T follicular helper cell (primary cell): ENCODE measurements at regions not wholly inside any gene's neighbourhood (a gene's known extent, or its start where the extent isn't known, plus 50 kb on each side); places are given as distances from the start of the nearest gene placed in this dataset.

ENCODE experiments used
- DNase-seq: peaks from one replicate; pipeline ENCODE4 v3.0.0-alpha.2; 2020; ENCODE audit warnings: low read depth

DNA sequence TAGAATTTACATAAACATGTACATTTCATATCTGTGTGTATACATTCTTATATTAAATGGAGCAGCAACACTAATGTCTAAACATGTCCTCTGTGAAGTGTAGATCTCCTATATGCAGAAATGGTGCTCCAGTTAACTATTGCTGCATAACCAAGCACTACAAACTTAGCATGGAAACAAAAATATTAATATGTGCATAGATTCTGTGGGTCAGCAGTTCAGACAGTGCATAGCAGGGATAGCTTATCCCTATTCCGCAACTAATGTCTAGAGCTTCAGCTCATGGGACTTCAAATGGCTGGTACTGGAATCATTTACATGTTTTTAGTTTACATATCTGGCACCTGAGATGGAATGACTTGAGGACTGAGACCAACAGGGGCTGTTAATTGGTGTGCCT is 652.1 kb downstream of the TLE4 start:
- no peak for DNase-seq

DNA sequence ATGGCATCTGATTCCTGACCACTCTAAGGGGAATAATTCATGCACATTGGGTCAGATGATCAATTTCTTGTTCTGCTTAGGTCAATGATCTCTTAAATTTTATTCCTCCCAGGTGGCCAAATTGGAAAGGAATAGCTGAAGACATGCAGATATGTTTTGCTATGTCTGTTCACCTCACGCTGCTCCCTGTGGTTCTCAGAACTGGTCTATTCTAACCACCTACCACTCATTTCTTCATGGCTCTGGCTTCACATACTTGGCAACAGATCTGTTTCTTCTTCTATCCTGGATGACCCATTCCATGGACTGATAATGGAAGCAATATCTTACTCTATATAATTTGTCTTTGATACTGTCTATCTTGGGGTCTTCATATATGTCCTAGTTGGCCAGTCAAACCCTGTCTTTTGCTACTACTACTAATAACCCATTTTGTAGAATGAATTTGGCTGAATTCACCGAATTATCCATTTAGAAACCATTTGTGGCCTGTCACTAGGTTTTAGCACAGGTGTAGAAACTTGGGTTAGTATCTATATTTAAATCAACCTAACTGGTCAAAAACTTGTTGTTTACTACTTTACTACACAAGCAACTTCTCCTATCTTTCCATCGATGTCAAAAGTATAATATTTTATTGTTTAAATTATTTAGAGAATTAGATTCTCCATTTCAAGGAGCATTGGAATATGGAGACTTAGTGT is 650.9 kb downstream of the TLE4 start:
- no peak for DNase-seq

DNA sequence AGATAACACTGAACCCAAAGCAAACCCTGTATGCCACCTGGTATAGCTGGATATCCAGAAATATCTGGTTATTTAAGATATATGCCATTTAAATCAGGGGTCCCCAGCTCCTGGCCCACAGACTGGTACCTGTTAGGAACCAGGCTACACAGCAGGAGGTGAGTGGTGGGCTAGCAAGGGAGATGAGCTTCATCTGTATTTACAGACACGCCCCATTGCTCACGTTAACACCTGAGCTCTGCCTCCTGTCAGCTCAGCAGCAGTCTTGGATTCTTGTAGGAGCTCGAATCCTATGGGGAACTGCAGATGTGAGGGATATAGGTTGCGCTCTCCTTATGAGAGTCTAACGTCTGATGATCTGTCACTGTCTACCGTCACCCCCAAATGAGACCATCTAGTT is 646.6 kb downstream of the TLE4 start:
- no peak for DNase-seq

DNA sequence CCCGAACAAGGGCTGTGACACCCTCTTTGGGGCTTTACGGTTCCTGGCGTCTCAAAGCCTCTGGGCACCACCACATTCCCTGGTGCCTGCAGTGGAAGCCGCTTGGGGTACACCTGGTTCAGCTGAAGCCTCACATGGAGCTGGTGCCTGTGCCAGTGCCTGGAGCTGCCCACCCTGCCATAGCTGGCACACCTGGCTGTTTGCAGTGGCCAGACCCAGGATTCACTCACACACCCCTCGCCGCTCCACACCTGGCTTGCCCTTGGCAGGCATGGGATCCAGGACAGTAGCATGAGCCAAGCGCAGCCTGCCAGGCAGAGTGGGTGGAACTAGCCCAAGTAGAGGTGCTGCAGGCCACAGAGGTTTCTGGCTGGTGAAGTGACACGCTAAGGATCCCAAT is 641.8 kb downstream of the TLE4 start:
- no peak for DNase-seq

DNA sequence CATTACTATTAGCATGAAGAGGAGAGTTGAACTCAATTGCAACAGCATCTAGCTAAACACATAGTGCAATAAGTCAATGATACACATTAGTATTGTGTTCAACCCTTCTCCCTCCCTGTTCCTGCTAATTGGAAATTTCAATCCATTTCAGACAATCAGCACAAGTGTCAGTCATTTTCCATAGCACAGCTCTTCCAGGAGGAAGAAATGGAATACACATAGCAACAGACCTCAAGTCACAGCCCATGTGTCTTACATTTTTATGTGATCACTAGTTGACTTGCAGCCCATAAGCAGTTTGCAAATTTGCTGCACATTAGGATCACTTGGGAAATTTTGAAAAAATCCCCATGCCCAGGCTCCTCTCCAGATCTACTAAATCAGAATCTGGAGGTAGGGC is 636.9 kb downstream of the TLE4 start:
- DNase-seq, result no peak

DNA sequence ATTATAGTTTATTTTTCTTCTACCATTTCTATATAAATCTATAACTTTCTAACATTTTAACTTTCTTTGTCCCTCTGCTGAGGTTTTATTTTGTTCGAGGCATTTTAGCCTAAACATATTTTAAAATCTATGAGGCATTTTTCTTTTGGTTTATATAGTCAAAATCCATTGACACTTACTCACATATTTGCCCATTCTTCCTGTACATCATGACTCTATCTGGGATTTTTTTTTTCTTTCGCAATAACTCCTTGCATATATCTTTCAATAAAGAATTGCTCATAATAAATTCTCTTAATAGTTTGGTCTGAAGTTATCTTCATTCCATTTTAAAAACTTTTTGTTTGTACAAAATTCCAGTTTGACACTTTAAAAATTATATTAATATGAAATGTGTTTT is 632.3 kb downstream of the TLE4 start:
- DNase-seq, result no peak

DNA sequence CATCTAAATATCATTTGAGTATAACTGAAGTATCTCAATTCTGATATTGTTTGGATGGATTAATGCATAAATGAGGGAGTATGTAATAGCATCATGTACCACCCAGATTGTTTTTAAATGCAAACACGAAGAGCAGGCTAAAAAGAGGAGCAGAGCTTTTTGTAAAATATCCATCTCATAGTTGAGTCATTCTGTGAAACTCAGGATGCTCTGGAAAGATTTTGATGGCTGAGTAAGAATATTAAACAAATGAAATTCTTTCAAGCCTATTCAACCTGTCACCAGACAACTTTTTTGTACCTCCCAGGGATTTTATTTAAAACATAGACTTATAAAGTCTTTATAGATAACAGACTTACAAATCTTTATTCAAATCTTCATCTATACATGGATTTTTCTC is 625.9 kb downstream of the TLE4 start:
- no peak for DNase-seq

DNA sequence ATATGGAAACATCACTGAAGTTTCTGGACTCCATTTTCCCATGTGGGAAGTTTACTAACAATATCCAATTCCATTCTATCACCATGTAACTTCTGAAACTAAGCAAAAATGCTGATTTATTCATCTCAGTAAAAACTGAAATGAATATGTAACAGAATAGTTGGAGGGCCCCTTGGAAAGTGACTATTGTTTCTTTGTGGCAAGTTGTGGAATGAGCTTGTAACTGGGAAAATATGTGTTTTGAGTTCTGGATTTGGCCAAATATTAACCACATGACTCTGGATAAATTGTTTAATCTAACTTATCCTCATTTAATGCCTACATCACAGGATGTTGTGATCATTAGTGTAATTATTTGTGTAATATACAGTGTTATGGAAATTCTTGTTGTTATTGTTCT is 619.3 kb downstream of the TLE4 start:
- DNase-seq, result no peak

DNA sequence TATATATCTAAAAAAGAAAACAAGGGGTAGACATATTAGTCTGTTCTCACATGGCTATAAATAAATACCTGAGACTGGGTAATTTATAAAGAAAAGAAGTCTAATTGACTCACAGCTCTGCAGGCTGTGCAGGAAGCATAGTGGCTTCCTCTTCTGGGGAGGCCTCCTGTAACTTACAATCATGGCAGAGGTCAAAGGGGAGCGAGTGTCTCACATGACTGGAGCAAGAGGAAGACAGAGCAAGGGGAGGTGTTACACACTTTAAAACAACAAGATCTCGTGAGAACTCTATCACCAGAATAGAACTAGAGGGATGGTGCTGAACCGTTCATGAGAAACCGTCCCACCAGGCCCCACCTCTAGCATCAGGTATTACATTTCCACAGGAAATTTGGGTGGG is 616.8 kb downstream of the TLE4 start:
- DNase-seq, result no peak

DNA sequence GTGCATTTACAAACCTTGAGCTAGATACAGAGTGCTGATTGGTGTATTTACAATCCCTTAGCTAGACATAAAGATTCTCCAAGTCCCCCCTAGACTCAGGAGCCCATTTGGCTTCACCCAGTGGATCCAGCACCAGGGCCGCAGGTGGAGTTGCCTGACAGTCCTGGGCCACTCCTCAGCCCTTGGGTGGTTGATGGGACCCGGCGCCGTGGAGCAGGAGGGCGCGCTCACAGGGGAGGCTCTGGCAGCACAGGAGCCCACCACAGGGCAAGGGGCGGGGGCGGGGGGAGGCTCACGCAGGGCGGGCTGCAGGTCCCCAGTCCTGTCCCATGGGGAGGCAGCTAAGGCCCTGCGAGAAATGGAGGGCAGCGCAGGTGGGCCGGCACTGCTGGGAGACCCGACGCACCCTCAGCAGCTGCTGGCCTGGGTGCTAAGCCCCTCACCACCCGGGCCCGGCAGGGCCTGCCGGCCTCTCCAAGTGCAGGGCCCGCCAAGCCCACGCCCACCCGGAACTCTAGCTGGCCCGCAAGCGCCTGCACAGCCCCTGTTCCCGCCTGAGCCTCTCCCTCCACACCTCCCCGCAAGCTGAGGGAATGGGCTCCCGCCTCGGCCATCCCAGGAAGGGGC is 613.5 kb downstream of the TLE4 start:
- DNase-seq, result no peak

DNA sequence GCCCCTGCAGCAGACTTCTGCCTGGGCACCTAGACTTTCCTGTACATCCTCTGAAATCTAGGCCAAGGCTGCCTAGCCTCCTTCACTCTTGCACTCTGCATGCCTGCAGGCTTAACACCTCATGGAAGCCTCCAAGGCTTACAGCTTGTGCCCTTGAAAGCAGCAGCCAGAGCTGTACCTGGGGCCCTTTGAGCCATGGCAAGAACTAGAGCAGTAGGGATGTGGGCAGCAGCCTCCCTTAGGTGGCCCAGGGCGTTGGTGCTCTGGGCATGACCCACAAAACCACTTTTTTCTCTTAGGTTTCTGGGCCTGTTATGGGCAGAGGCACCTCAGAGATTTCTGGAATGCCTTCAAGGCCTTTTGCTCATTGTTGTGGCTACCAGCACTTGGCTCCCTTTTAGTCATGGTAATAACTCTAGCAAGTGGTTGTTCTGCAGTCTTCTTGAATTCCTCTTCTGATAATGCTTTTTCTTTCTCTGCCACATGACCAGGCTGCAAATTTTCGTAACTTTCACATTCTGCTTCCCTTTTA is 606.2 kb downstream of the TLE4 start:
- no peak for DNase-seq

DNA sequence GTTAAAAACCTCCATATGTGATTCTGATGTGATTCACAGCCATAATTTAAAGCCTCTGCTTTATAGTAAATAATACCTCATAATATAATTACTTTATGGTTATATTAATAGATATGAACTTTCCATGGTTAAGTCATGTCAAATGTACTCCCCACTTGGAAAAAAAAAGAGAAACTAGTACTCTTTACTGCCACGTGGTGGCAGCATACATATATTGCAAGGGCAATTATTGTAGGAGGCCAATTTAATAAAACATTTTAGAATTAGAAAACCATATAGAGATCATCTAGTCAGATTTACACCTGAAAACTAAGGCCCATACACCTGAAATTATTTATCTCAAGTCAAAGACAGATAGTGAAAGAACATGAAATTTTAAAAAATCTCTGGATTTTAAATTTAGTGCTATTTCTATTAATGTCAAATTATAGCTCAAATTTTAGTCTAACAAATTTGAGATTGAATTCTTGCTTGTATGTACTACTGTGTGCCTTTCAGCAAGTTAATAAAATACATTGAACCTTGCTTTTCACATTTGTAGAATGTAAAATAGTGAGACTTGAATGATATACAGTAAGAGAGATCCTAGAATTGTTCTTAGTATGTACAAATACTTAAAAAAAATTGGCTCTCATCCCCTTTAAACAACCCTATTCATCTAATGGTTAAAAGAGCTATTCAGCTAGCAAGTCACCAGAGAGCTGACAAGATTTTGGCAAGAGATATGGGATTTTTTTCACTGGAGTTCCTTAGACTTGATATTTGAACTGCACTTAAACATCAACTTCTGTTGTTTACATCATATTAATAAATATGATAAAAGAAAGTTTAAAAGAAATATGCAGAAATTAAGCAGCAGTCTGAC is 603.8 kb downstream of the TLE4 start:
- DNase-seq, result no peak

DNA sequence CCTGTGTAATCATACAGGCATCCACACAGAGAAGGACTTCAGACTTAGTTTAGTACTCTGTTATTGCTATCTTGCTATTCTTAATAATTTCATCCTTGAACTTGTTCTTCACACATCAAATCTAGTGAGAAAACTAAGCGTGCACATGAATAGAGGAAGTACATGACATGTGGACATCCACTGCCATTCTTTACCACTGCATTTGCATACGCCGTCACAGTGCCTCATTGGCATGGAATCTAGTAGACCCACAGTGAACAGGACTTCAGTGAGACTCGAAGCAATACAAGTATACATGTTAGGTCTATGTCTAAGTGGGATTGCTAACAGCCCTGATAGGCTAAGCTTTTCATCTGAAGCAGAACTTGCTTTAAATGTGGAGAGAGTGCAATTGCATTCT is 592.1 kb downstream of the TLE4 start:
- DNase-seq, result no peak

DNA sequence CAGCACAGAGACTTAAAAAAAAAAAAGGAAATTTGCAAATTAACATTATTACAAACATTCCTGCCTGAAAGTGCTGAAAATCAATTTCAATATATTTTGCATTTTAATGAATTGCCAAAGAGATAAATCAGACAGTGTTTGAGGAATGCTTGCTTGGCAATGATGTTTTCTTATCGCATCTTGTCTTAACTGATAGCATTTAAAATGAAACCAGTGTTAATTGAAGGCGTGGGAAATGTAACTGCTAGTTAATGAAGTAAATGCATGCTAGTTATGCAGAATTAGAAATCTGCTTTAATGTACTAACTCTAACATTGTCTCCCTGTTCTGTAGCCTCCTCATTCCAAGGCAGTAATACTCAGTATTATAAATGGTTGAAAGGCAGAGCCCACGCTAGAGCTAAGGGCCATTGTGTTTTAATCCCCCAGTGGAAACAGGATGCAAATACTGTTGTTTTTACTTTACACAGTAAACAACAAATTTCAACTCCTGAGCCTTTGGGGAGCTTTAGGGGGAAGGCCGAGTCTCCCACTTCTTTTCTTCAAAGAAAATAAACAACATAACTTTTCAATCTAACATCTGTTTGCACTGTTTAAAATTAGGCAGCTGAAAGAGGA is 586.9 kb downstream of the TLE4 start:
- DNase-seq, result no peak

DNA sequence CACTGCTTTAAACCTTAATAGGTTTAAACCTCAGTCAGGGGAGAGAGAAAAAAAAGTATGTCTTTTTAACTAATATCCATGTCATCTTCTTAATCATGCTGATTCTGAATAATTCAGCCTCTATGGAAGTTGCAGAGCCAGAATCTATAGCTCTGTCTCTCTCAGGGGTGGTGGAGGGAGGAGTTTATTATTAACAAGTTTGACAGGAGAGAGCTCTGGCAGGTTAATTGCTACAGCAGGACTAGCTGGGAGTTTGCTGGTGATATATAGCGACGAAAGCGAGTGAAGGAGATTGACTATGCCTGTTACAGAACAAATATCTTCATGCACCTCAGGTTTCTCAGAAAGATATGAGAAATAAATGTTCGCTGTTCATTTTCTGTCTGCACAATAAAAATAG is 586.4 kb downstream of the TLE4 start:
- no peak for DNase-seq

DNA sequence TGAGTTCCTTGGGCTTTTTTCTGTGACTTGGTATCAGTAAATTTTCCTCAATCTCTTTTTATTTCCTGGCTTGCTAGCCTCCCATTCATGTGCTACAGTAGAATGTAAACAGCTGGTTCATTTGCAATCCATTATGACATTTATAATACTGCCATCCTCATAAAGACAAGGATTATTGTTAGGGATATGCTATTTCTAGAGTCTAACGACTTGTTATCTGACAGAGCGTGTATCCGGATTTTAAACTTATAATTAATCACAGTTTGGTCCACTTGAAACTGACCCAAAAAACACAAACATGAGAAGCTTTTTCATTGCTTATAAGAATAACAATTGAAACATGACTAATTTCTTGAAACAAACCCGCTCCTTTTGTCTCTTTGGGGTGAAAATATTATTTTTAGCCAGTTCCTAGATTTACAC is 585.8 kb downstream of the TLE4 start:
- no peak for DNase-seq

DNA sequence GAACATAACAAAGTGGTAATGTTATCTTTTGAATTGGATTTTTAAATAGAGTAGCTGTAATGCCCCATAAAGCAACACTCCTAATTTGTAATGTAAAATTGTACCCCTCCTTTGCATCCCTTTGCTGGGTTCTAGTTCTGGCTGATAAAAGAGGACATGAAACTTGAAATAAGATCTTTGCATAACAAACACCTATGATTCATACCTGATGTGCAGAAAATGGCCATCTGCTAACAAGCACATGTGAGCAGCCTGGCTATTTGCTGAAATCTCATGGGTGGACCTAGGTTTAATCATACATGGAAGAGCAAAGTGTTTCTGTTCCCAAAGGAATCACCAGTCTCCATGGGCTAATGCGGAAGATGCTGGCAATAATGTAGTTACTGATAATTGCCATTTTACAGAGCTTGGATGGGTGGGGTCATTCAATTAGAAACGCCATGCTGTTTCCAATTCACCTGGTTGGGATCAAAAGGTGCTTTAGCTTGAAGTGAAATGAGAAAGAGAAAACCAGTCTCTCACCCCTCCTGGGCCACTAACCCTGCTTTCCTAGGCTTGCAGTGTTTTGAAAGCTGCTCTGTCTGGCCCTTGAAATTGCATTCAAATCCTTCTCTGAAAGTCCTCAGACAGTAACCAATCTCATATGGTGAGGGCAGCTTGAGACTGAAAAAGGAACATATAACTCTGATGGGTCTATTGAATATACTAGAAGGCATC is 585.1 kb downstream of the TLE4 start:
- no peak for DNase-seq

DNA sequence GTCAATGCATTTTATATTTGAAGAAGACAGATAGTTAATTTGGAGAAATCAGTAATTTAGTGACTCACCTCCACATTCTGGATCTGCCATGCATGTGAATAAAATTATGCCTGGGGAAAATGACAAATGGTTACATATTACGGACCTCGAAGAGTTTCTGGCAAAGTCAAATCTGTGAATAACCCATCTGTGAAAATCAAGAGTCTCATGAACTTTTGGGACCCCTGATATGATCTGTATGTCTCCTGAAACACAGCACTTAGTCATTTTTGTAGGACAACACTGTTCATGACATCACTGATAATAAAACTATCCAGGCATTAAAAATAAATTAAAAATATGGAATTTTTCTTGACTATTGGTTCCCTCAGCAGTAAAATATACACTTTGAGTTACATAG is 584.5 kb downstream of the TLE4 start:
- DNase-seq, result no peak

DNA sequence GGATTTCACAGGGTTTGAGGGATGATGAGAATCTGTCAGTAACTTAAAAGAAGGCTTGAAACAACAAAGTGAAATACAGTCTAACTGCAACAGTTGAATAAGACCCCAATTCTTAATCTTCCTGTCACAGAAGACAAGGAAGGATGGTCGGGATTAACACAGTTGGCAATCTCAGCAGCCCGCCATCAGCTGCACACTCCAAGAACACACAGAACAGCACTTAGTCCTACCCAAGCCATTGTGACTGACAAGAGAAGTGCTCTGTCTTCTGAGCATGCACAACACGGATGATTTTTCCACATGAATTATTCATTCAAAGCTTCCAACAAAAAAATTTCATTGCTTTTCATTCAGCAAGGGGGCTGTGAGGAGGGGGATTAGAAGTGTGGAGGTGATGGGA is 576.1 kb downstream of the TLE4 start:
- no peak for DNase-seq

DNA sequence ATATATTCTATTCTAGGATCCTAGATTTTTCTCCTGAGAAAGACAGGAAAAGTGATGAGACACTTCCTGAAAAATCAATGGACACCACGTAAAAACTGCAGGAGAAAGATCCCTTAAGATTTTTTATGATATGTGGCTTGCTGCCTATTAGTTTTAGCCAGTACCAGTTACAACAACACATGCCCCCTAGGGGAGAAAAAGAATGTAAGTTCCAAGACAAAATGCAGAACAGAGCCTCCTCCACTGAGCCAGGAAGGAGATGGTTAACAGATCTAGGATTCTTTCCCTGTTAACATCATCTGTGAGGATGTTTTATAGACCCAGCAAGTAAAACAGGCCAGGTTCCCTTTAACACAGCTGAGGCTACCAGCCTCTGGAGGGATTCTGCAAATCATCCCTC is 574.7 kb downstream of the TLE4 start:
- DNase-seq, result no peak

DNA sequence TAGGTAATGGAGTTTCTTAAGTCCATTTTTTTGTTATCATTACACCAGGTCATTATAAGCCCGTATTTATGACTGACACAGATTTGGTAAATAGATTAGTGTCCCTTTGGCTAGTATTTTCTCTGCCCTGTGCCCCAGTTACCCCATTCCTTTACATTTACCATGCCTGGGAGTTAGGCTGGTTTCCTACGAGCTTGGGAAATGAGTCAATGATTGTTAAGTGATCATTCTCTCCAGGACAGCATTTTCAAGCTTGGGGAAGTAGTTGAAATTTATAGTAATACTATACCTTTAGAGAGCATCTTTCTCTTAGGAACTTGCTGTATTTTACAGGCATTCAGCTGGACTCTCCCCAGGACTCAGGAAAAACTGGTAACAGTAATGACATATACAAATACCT is 573.1 kb downstream of the TLE4 start:
- no peak for DNase-seq

DNA sequence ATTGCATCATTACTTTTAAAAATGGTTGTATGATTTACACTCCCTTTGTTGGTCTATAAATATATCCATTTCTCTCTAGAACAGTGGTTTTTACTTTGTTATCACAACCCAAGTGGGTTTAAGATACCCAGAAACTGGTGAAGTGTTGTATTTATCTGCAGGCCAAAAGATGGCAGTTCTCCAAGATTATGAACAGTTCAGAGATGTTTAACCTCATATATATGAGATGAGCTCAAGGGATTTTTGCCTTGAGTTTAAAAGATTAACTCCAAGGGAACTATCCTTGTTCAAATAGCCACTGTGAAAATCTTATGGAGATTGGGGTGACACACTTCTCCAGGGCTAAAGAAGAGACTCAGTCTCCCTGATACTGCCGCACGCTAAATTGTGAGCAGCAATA is 572.6 kb downstream of the TLE4 start:
- no peak for DNase-seq
